ENCODE measurements at regions not wholly inside any gene's neighbourhood (a gene's known extent, or its start where the extent isn't known, plus 50 kb on each side); places are given as distances from the start of the nearest gene placed in this dataset.

- H3K4me1 Mint-ChIP-seq: peaks cover 9% of the 10 kb centered on the region
- no peak overlapping the region for H3K27ac Mint-ChIP-seq
- H3K9me3 Mint-ChIP-seq: no peaks in the 10 kb centered on the region
- no peaks in the 10 kb centered on the region for H3K36me3 Mint-ChIP-seq
- H3K4me3 Mint-ChIP-seq: no peak overlapping the region
- H3K27me3 Mint-ChIP-seq (ENCODE audit: low read depth): peaks cover 12% of the 10 kb centered on the region
- TF ChIP-seq CTCF (IDR thresholded peaks at IDR 0.05; ENCODE audit: unreplicated experiment): no peak
- DNase-seq (ENCODE audit: low spot score in 2 of 2, unreplicated experiment in 2 of 2): no peak
Measured at GRCh38 chr16:87072101-87072500, 245.1 kb downstream of the C16orf95 start.

- Mint-ChIP-seq H3K36me3 (peaks cover 5% of the 10 kb centered on the region), H3K9me3 (peaks cover 9% of the 10 kb centered on the region), H3K27me3 (ENCODE audit: low read depth) (peaks cover 13% of the 10 kb centered on the region), H3K4me3 (no peak overlapping the region), H3K27ac (no peak overlapping the region), H3K4me1 (no peaks in the 10 kb centered on the region)
- no peak for DNase-seq (ENCODE audit: low spot score in 2 of 2, unreplicated experiment in 2 of 2)
- TF ChIP-seq CTCF (IDR thresholded peaks at IDR 0.05; ENCODE audit: unreplicated experiment): no peak
Measured at GRCh38 chr16:87074641-87075318, 242.4 kb downstream of the C16orf95 start.

GRCh38 chr16:87075319-87075860 is 241.8 kb downstream of the C16orf95 start:
- DNase-seq (ENCODE audit: low spot score in 2 of 2, unreplicated experiment in 2 of 2): no peak
- Mint-ChIP-seq H3K9me3 (peaks cover 13% of the 10 kb centered on the region), H3K4me3 (no peak overlapping the region), H3K27me3 (ENCODE audit: low read depth) (peaks cover 6% of the 10 kb centered on the region), H3K27ac (no peak overlapping the region), H3K4me1 (no peaks in the 10 kb centered on the region), H3K36me3 (peaks cover 7% of the 10 kb centered on the region)
- TF ChIP-seq CTCF (IDR thresholded peaks at IDR 0.05; ENCODE audit: unreplicated experiment): no peak

- Mint-ChIP-seq H3K27me3 (ENCODE audit: low read depth) (peaks cover 6% of the 10 kb centered on the region), H3K9me3 (peaks cover 24% of the 10 kb centered on the region), H3K36me3 (peaks cover 13% of the 10 kb centered on the region), H3K4me3 (no peak overlapping the region), H3K4me1 (no peaks in the 10 kb centered on the region), H3K27ac (no peak overlapping the region)
- no peak for DNase-seq (ENCODE audit: low spot score in 2 of 2, unreplicated experiment in 2 of 2)
- TF ChIP-seq CTCF (IDR thresholded peaks at IDR 0.05; ENCODE audit: unreplicated experiment): no peak
Measured at GRCh38 chr16:87076331-87076949, 240.8 kb downstream of the C16orf95 start.

- H3K27me3 Mint-ChIP-seq (ENCODE audit: low read depth): peaks cover 6% of the 10 kb centered on the region
- H3K4me1 Mint-ChIP-seq: no peaks in the 10 kb centered on the region
- peak; percentile 40 for TF ChIP-seq CTCF (IDR thresholded peaks at IDR 0.05; ENCODE audit: unreplicated experiment)
- no peak for DNase-seq (ENCODE audit: low spot score in 2 of 2, unreplicated experiment in 2 of 2)
- H3K4me3 Mint-ChIP-seq: no peak overlapping the region
- peaks cover 31% of the 10 kb centered on the region for H3K9me3 Mint-ChIP-seq
- no peak overlapping the region for H3K27ac Mint-ChIP-seq
- H3K36me3 Mint-ChIP-seq: peaks cover 16% of the 10 kb centered on the region
Measured at GRCh38 chr16:87076950-87077749, 240.0 kb downstream of the C16orf95 start.
